HG02588 (cell line): ENCODE measurements at regions not wholly inside any gene's neighbourhood (a gene's known extent, or its start where the extent isn't known, plus 50 kb on each side); places are given as distances from the start of the nearest gene placed in this dataset.
"Not testable (repeated sequence)": the region's sequence is repeated elsewhere in the genome, so short reads cannot be mapped to it uniquely, and the experiment has no call there.

Experiments
- ATAC-seq: cut with Tn5 transposase; IDR thresholded peaks from one replicate; pipeline ENCODE4 v1.9.1; 2021; ENCODE audit warnings: mild to moderate bottlenecking, moderate library complexity; ENCODE audit not compliant: unreplicated experiment

DNA sequence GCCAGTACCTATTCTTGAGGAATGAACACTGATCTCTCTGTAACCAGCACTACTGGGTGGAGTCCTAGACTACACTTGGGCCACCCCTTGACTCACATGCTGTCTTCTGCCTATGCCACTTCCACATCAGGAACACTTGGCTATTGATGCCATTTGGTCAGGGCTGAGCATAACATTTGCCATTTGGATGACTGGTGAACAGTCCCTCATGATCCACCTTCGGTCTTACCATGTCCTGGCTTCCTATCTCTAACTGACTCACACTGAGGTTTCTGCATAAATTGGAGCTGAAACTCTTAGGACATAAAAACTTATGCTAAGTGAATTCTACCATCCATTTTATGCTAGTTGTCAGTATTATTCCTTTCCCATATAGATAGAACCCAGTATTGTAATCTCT lies 91.7 kb upstream of the PELI2 start:
- ATAC-seq, result no peak

- ATAC-seq, result no peak
Measured at GRCh38 chr14:56027421-56027820, 90.8 kb upstream of the PELI2 start.

GRCh38 chr14:56027916-56028712 lies 90.1 kb upstream of the PELI2 start:
- no peak for ATAC-seq

GRCh38 chr14:56036353-56036752 lies 81.9 kb upstream of the PELI2 start:
- no peak for ATAC-seq

- no peak for ATAC-seq
Measured at GRCh38 chr14:56040121-56040520, 78.1 kb upstream of the PELI2 start.

DNA sequence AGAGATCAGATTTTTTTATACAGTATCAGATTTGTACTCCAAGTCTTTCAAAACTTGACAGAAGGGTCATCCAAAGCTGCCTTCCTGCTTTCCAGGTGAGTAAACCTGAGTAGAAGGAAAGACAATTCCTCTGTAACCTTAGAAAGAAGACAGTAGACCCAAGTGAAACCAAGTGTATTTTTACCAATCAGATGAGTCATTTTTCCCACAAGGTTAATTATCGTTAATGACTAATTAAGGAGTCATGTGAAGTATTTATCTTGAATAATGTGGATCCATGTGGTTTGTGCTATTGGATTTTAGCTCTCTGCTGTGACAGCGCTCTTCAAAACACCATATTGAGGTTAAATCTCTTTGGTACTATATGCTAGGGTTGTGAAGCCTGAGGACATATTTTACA lies 74.0 kb upstream of the PELI2 start:
- no peak for ATAC-seq

DNA sequence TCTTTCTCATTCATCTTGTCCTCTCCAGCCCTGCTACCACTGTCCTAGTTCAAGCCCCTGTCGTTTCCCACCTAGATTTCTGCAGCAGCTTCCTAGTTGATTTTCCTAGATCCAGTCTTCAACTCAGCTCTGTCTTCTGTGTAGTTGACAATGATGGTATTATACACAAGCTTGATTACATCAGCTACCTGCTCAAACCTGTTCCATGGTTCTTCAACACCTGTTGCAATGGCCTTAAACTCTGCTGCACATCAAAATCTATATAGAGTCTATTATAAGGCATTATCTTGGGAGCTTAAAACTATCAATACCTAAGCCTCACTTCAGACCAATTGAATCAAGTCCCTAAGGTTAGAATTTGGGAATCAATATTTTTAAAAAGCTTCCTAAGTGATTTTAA lies 71.7 kb upstream of the PELI2 start:
- ATAC-seq, result no peak

DNA sequence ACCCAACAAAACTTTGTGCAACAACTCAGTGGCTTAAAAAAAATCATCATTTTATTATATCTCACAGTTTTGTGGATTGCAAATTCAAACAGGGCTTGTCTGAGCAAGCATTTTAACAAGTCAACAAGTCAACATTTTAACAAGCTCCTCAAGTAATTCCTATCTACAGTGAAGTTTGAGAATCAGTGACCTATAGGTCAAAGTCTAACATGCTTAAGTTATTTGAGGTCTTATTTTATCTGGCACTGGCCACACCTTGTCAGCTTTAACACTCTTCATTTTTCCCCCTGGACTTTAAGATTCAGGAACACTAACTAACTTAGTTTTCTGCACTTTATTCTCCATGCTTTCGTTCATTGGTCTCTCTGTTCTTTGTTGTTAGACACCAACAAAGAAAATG lies 71.2 kb upstream of the PELI2 start:
- ATAC-seq, result no peak

DNA sequence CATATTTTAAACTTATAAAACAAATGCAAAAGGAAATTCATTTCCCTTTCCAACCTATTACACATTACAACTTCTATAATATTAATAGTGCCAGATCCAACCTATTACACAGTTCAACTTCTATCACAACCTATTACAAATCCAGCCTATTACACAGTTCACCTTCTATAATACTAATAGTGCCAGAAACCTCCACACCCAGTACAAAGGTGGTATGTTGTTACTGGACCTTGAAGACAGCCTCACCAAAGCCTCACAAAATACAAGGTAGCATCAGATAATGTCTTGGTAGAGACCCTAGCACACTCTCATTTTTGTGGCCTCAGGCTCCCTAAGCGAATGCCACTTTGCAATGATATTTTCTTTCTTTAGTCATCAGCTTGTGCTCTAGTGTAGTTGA lies 68.7 kb upstream of the PELI2 start:
- ATAC-seq, result no peak

DNA sequence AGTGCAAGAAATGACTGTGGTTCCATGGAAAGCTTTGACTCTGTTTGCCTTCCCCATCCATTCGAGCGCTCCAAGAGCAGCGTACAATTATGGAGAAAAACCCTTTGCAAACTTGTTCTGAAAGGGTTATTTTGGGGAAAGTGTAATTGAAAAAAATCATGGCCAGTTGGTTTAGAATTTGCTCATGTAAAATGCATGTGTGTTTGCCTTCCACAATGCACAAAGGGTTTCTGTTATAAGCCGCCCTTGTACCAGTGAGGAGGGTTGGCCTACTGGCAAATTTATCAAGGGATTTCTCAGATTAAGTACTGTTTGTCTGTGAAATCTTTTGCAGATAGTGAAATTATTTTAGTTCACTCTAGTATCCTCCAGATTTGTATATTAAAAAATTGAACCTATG lies 62.7 kb upstream of the PELI2 start:
- no peak for ATAC-seq

DNA sequence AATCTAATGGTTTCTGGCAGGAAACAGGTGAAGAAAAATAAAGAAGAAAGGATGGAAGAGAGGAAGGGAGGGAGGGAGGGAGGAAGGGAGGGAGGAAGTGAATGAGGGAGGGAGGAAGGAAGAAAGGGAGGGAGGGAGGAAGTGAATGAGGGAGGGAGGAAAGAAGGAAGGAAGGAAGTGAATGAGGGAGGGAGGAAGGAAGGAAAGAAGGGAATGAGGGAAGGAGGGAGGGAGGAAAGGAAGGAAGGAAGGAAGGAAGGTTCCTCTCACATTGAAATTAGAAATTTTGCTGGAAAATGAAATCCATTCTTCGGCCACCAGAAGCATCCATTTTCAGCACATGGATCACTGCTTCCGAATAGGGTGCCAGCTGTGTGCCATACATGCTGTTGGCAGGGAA lies 62.2 kb upstream of the PELI2 start:
- ATAC-seq, result no peak

DNA sequence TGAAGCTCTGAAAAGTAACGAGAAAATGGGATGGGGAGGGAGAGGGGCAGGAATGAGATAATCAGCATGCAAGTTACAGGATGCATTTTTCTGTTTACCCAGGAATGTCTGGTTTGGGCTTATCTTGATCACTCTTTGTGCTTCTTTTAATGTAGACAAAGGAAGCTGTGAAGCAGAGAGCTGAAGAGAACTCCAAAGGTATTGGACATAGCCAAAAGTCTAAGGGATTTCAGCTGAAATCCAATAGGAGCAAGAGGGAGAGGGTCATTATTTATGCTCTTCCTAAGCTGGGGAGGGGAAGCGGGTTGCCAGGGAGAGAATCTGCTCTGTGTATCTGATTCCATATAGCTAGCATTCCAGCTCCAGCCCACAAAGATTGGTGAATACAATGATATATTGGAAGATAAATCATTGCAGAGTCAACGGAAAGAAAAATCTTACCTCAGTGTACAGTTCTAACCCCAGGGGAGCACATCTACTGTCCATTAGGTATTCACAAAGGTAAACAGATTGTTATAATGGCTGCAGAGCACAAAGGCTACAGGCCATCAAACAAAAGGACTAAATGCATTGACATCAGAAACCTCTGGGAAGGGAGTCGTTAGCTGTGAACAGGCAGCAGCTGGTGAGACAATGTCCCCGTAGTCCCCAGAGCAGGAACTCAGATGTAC lies 61.0 kb upstream of the PELI2 start:
- ATAC-seq, result no peak

DNA sequence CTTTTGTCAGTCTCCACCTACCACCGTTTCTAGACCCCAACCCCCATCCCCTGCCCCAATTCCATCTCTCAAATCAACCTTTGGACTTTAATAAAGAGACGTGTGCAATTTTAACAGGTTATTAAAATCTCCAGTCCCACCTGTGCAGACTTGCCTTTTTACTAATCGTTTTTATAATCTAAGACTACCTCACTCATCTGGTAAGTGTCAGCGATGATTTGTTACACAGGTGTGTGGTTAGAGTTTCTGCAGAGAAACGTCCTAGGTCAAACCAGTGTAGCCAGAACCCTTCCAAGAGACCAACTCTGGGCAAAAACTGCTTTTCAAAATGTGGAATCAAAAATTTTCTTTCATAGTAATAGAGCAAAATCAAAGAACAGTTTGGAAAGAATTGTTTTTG lies 60.4 kb upstream of the PELI2 start:
- ATAC-seq, result no peak

DNA sequence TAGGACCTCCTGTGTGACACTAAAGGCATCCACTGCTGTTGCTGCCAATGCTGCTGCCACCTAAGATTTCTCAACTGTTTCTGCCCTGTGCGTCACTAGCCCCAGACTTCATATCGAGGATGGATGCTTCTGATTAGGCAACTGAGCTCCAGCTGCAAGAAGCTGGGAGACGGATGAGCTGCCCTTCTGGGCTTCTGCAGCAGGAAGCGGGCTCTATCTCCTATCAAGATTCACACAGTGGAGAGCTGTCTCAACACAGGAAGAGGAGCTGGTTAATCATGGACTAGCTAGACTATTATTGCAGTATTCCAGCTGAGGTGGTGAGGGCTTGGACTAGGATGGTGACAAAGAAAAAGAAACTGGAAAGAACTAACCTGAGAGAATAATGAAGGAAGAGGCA lies 59.2 kb upstream of the PELI2 start:
- ATAC-seq, result no peak

GRCh38 chr14:56061051-56061450 lies 57.2 kb upstream of the PELI2 start:
- no peak for ATAC-seq

- ATAC-seq, result no peak
Measured at GRCh38 chr14:56063131-56063530, 55.1 kb upstream of the PELI2 start.

GRCh38 chr14:56064513-56064912 lies 53.7 kb upstream of the PELI2 start:
- no peak for ATAC-seq

- not testable (repeated sequence) for ATAC-seq
Measured at GRCh38 chr14:56065199-56065598, 53.0 kb upstream of the PELI2 start.

- ATAC-seq, result no peak
Measured at GRCh38 chr14:56065621-56066290, 52.5 kb upstream of the PELI2 start.
